Stomach (tissue), 8 donors: ENCODE measurements at regions not wholly inside any gene's neighbourhood (a gene's known extent, or its start where the extent isn't known, plus 50 kb on each side); places are given as distances from the start of the nearest gene placed in this dataset.

Source experiments
- DNase-seq, 2 donors: peaks; one replicate each; pipeline versions ENCODE4 v3.0.0 to v3.0.0-alpha.2; 2013 to 2019
- H3K27ac ChIP-seq, 5 donors: fragments of 200-600 bp in 4 of 5; sonication (generic) in 4 of 5; one replicate each; pipeline ENCODE4 v1.5.1; 2013 to 2019; ENCODE audit warnings: mild to moderate bottlenecking in 1 of 5, moderate library complexity in 1 of 5
- H3K27me3 ChIP-seq, 3 donors: fragments of 200-600 bp; sonication (generic); one replicate each; pipeline ENCODE4 v1.5.1; 2017 to 2019; ENCODE audit warnings: mixed run types in 1 of 3
- H3K36me3 ChIP-seq, 4 donors: fragments of 200-600 bp; sonication (generic); 1 replicate in 3 of 4; 2 replicates in 1 of 4; pipeline ENCODE4 v1.5.1; 2016 to 2019
- H3K4me1 ChIP-seq, 4 donors: fragments of 200-600 bp; sonication (generic); one replicate each; pipeline ENCODE4 v1.5.1; 2016 to 2019
- H3K4me3 ChIP-seq, 4 donors: fragments of 200-600 bp; sonication (generic) in 3 of 4; one replicate each; pipeline ENCODE4 v1.5.1; 2016 to 2019; ENCODE audit warnings: mild to moderate bottlenecking in 1 of 4
- H3K9me3 ChIP-seq, 4 donors: fragments of 200-600 bp; sonication (generic); one replicate each; pipeline ENCODE4 v1.5.1; 2016 to 2019
- CTCF ChIP-seq, 7 experiments: fragments of 450-650 bp in 4 of 7; fragments of 200-600 bp in 3 of 7; sonication (generic) in 3 of 7; IDR thresholded peaks; one replicate each; pipeline ENCODE4 v1.5.1; 2016 to 2019; ENCODE audit warnings: antibody characterized with exemption in 7 of 7, control low read depth in 2 of 7, mild to moderate bottlenecking in 1 of 7
- EP300 ChIP-seq: sonication (generic); formaldehyde crosslinking; IDR thresholded peaks from one replicate; pipeline ENCODE4 v1.6.1; 2017; ENCODE audit warnings: antibody characterized with exemption
- POLR2A ChIP-seq, 4 donors: fragments of 450-650 bp; IDR thresholded peaks; one replicate each; pipeline ENCODE4 v1.6.1; 2016; ENCODE audit warnings: antibody characterized with exemption in 4 of 4, control low read depth in 2 of 4, mild to moderate bottlenecking in 1 of 4, moderate library complexity in 1 of 4
- POLR2AphosphoS5 ChIP-seq, 3 donors: sonication (generic); formaldehyde crosslinking; IDR thresholded peaks; one replicate each; pipeline ENCODE4 v1.6.1; 2016; ENCODE audit warnings: antibody characterized with exemption in 3 of 3
- WGBS, 5 donors: extraction: QIAGEN DNeasy Blood & Tissue Kit in 3 of 5; methylation state at CpG; one replicate each; pipeline versions ENCODE4 v1.1.5 to v1.1.7; 2013 to 2018; 5-methylcytosine and 5-hydroxymethylcytosine counted together
- intact Hi-C: fragments of 100-400 bp; cut with DNase I; formaldehyde crosslinking; loops from one replicate; pipeline ENCODE4 v1.15.1; 2023; ENCODE audit warnings: low total_unique reads
- donor health status: healthy with polysubstance abuse.
- donor health status: Bipolar disorder and iron deficiency.
- donor health status: healthy.

- intact Hi-C loops, result no loop called here
- no peak for TF ChIP-seq POLR2AphosphoS5 (IDR thresholded peaks at IDR 0.05)
- no peak for TF ChIP-seq POLR2A (IDR thresholded peaks at IDR 0.05)
- TF ChIP-seq EP300, result no peak
- no peak for TF ChIP-seq CTCF (IDR thresholded peaks at IDR 0.05)
- 67 to 80% (median 72%) methylated on average over 6 to 9 of the region's 9 CpGs for WGBS, 5 donors
- Histone ChIP-seq H3K4me3 (no peak overlapping the region), H3K27ac (no peak overlapping the region), H3K9me3 (no peaks in the 10 kb centered on the region), H3K27me3 (no peaks in the 10 kb centered on the region), H3K4me1 (peaks cover 0 to 8% (median 2%) of the 10 kb centered on the region in 4 donors), H3K36me3 (no peaks in the 10 kb centered on the region)
- peak; percentile 26 to 74 for DNase-seq
Observed at GRCh38 chr1:14300991-14301703, 297.3 kb upstream of the KAZN start.

- Histone ChIP-seq H3K27ac (no peak overlapping the region), H3K27me3 (no peaks in the 10 kb centered on the region), H3K4me3 (no peak overlapping the region), H3K4me1 (peaks cover 0 to 8% (median 2%) of the 10 kb centered on the region in 4 donors), H3K9me3 (no peaks in the 10 kb centered on the region), H3K36me3 (no peaks in the 10 kb centered on the region)
- intact Hi-C loops, result no loop called here
- no peak for DNase-seq
- 75 to 91% (median 83%) methylated on average over 4 of the region's 4 CpGs for WGBS, 5 donors
- no peak for TF ChIP-seq EP300
- TF ChIP-seq POLR2A (IDR thresholded peaks at IDR 0.05), result no peak
- no peak for TF ChIP-seq POLR2AphosphoS5 (IDR thresholded peaks at IDR 0.05)
- no peak for TF ChIP-seq CTCF (IDR thresholded peaks at IDR 0.05)
Observed at GRCh38 chr1:14301704-14302024, 296.8 kb upstream of the KAZN start.

- DNase-seq, result no peak
- Histone ChIP-seq H3K27me3 (no peaks in the 10 kb centered on the region), H3K4me1 (peaks cover 0 to 8% (median 2%) of the 10 kb centered on the region in 4 donors), H3K27ac (no peak overlapping the region), H3K4me3 (no peak overlapping the region), H3K36me3 (no peaks in the 10 kb centered on the region), H3K9me3 (no peaks in the 10 kb centered on the region)
- 80 to 91% (median 86%) methylated on average over 3 of the region's 3 CpGs for WGBS, 5 donors
- no peak for TF ChIP-seq EP300
- TF ChIP-seq POLR2AphosphoS5 (IDR thresholded peaks at IDR 0.05), result no peak
- TF ChIP-seq CTCF (IDR thresholded peaks at IDR 0.05), result no peak
- TF ChIP-seq POLR2A (IDR thresholded peaks at IDR 0.05), result no peak
- intact Hi-C loops, result no loop called here
Observed at GRCh38 chr1:14302025-14302424, 296.5 kb upstream of the KAZN start.

GRCh38 chr1:14303011-14303410 is 295.5 kb upstream of the KAZN start:
- H3K27me3 ChIP-seq, result no peaks in the 10 kb centered on the region
- no peak for DNase-seq
- H3K4me1 ChIP-seq, result peaks cover 0 to 8% (median 2%) of the 10 kb centered on the region in 4 donors
- no peaks in the 10 kb centered on the region for H3K9me3 ChIP-seq
- H3K27ac ChIP-seq, result peak overlapping the region in 1 of 5 donors; percentile 60
- no peak for TF ChIP-seq EP300
- no peak for TF ChIP-seq CTCF (IDR thresholded peaks at IDR 0.05)
- TF ChIP-seq POLR2A (IDR thresholded peaks at IDR 0.05), result no peak
- no peak for TF ChIP-seq POLR2AphosphoS5 (IDR thresholded peaks at IDR 0.05)
- H3K36me3 ChIP-seq, result no peaks in the 10 kb centered on the region
- H3K4me3 ChIP-seq, result no peak overlapping the region
- WGBS, 5 donors, result 79 to 86% (median 80%) methylated on average over 5 of the region's 5 CpGs
- intact Hi-C loops, result no loop called here
